IPS-NIHi11 (cell line): ENCODE measurements at regions not wholly inside any gene's neighbourhood (a gene's known extent, or its start where the extent isn't known, plus 50 kb on each side); places are given as distances from the start of the nearest gene placed in this dataset.
"Not testable (repeated sequence)": the region's sequence is repeated elsewhere in the genome, so short reads cannot be mapped to it uniquely, and the experiment has no call there.

Source experiments
- DNase-seq: peaks from one replicate; pipeline ENCODE4 v3.0.0; 2012; ENCODE audit warnings: mixed read lengths, low spot score

GRCh38 chr10:2920637-2921036, 146.7 kb upstream of the PFKP start:
- DNase-seq: no peak

GRCh38 chr10:2920168-2920567, 147.2 kb upstream of the PFKP start:
- no peak for DNase-seq

- DNase-seq: no peak
These were observed 148.3 kb upstream of the PFKP start for GRCh38 chr10:2919016-2919415.

GRCh38 chr10:2918489-2918888, 148.9 kb upstream of the PFKP start:
- DNase-seq: no peak

- no peak for DNase-seq
These were observed 149.4 kb upstream of the PFKP start for GRCh38 chr10:2917926-2918325.

- no peak for DNase-seq
These were observed 151.9 kb upstream of the PFKP start for GRCh38 chr10:2915412-2915811.

- DNase-seq: no peak
These were observed 152.6 kb upstream of the PFKP start for GRCh38 chr10:2914741-2915140.

GRCh38 chr10:2913474-2913873, 153.9 kb upstream of the PFKP start:
- no peak for DNase-seq

GRCh38 chr10:2910656-2911055, 156.7 kb upstream of the PFKP start:
- no peak for DNase-seq

GRCh38 chr10:2909921-2910320, 157.4 kb upstream of the PFKP start:
- DNase-seq: no peak

GRCh38 chr10:2908851-2909630, 158.3 kb upstream of the PFKP start:
- DNase-seq: no peak

- no peak for DNase-seq
These were observed 160.4 kb upstream of the PFKP start for GRCh38 chr10:2906974-2907373.

- no peak for DNase-seq
These were observed 161.5 kb upstream of the PFKP start for GRCh38 chr10:2905851-2906250.

GRCh38 chr10:2900530-2900929, 166.8 kb upstream of the PFKP start:
- DNase-seq: no peak

- DNase-seq: no peak
These were observed 167.9 kb upstream of the PFKP start for GRCh38 chr10:2899246-2899951.

GRCh38 chr10:2898509-2898860, 168.9 kb upstream of the PFKP start:
- DNase-seq: no peak

GRCh38 chr10:2897619-2898508, 169.5 kb upstream of the PFKP start:
- no peak for DNase-seq

GRCh38 chr10:2896334-2896733, 171.0 kb upstream of the PFKP start:
- DNase-seq: not testable (repeated sequence)

- DNase-seq: no peak
These were observed 171.7 kb upstream of the PFKP start for GRCh38 chr10:2895594-2896196.

GRCh38 chr10:2893991-2894390, 173.4 kb upstream of the PFKP start:
- no peak for DNase-seq

GRCh38 chr10:2893158-2893845, 174.0 kb upstream of the PFKP start:
- no peak for DNase-seq

GRCh38 chr10:2891770-2892124, 175.6 kb upstream of the PFKP start:
- no peak for DNase-seq
